ENCODE measurements at regions not wholly inside any gene's neighbourhood (a gene's known extent, or its start where the extent isn't known, plus 50 kb on each side); places are given as distances from the start of the nearest gene placed in this dataset.

DNA sequence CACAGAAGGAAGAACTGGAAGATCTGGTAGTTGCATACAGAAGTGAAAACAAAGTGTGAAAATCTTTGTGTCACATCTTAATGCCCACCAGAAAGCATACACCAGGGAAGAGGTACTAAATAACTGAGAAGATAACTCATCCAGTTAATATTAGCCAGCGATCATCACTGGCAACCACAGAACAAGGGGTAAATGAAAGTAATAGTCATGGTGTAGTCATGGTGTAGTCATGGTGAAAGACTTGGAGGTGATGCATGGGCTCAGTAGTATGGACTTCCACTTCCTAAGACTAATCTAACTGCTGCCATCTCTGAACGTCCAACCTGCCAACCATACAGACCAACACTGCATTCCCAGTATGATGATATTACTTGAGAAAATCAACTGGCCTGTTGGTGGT is 481.2 kb upstream of the NR5A2 start:
- POLR2A ChIA-PET (ENCODE audit: low non-redundant PET), result no interaction called here
- DNase-seq (ENCODE audit: low spot score), result no peak
- intact Hi-C loops (cut with micrococcal nuclease; ENCODE audit: unreplicated experiment), result no loop called here
- Histone ChIP-seq H3K36me3 (ENCODE audit: insufficient read depth, low read length, poor library complexity, severe bottlenecking) (no peaks in the 10 kb centered on the region), H3K4me3 (ENCODE audit: low read depth, low read length, poor library complexity, severe bottlenecking) (no peak overlapping the region), H3K4me1 (ENCODE audit: insufficient read depth, low read length, poor library complexity, severe bottlenecking) (peaks cover 22% of the 10 kb centered on the region), H3K9me3 (ENCODE audit: low read depth, low read length, poor library complexity, severe bottlenecking) (no peaks in the 10 kb centered on the region), H3K27me3 (replicated peaks; ENCODE audit: insufficient read depth, low read depth, low read length, poor library complexity) (no peaks in the 10 kb centered on the region), H3K27ac (ENCODE audit: low read depth, low read length, poor library complexity, severe bottlenecking) (no peak overlapping the region)
- CTCF ChIA-PET, result no interaction called here
- no TSS peak for BruUV-seq (replicated peaks)
- no peak for TF ChIP-seq EZH2 (IDR thresholded peaks at IDR 0.05; ENCODE audit: borderline replicate concordance, low read depth, low read length, poor library complexity, severe bottlenecking)
- TF ChIP-seq, protein P1, sequence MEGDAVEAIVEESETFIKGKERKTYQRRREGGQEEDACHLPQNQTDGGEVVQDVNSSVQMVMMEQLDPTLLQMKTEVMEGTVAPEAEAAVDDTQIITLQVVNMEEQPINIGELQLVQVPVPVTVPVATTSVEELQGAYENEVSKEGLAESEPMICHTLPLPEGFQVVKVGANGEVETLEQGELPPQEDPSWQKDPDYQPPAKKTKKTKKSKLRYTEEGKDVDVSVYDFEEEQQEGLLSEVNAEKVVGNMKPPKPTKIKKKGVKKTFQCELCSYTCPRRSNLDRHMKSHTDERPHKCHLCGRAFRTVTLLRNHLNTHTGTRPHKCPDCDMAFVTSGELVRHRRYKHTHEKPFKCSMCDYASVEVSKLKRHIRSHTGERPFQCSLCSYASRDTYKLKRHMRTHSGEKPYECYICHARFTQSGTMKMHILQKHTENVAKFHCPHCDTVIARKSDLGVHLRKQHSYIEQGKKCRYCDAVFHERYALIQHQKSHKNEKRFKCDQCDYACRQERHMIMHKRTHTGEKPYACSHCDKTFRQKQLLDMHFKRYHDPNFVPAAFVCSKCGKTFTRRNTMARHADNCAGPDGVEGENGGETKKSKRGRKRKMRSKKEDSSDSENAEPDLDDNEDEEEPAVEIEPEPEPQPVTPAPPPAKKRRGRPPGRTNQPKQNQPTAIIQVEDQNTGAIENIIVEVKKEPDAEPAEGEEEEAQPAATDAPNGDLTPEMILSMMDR (conservative IDR thresholded peaks at IDR 0.05; ENCODE audit: low read depth, low read length), result no peak

DNA sequence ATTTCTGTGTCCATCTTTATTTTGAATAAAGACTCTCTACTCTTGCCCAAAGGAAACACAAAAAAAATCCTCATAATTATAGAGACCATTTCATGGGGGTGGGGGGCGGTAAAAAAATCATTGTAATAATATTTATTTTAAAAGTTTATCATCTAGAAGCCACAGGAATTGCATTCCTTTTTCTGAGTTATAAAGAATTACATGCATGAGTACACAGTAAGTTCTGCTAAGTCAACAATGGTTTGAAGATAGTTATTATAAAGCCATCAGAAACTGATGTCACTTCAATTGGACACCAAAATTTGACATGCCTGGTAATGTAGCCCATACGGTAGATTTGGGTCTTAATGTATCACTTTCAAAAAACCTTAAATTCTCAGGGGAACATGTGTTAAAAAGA is 478.1 kb upstream of the NR5A2 start:
- no TSS peak for BruUV-seq (replicated peaks)
- ChIA-PET CTCF (interaction anchor here (1.2 kb wide), 1 partner anchor 385 kb away, joined by 8 read pairs; no protein-coding TSS in a partner anchor), POLR2A (ENCODE audit: low non-redundant PET) (no interaction called here)
- TF ChIP-seq, protein P1 (conservative IDR thresholded peaks at IDR 0.05; ENCODE audit: low read depth, low read length), result no peak
- peaks cover 33% of the 10 kb centered on the region for H3K4me1 ChIP-seq (ENCODE audit: insufficient read depth, low read length, poor library complexity, severe bottlenecking)
- DNase-seq (ENCODE audit: low spot score), result no peak
- no peak overlapping the region for H3K4me3 ChIP-seq (ENCODE audit: low read depth, low read length, poor library complexity, severe bottlenecking)
- H3K27ac ChIP-seq (ENCODE audit: low read depth, low read length, poor library complexity, severe bottlenecking), result peak overlapping the region; percentile 81
- intact Hi-C loops (cut with micrococcal nuclease; ENCODE audit: unreplicated experiment), result no loop called here
- H3K27me3 ChIP-seq (replicated peaks; ENCODE audit: insufficient read depth, low read depth, low read length, poor library complexity), result no peaks in the 10 kb centered on the region
- H3K36me3 ChIP-seq (ENCODE audit: insufficient read depth, low read length, poor library complexity, severe bottlenecking), result no peaks in the 10 kb centered on the region
- no peaks in the 10 kb centered on the region for H3K9me3 ChIP-seq (ENCODE audit: low read depth, low read length, poor library complexity, severe bottlenecking)

DNA sequence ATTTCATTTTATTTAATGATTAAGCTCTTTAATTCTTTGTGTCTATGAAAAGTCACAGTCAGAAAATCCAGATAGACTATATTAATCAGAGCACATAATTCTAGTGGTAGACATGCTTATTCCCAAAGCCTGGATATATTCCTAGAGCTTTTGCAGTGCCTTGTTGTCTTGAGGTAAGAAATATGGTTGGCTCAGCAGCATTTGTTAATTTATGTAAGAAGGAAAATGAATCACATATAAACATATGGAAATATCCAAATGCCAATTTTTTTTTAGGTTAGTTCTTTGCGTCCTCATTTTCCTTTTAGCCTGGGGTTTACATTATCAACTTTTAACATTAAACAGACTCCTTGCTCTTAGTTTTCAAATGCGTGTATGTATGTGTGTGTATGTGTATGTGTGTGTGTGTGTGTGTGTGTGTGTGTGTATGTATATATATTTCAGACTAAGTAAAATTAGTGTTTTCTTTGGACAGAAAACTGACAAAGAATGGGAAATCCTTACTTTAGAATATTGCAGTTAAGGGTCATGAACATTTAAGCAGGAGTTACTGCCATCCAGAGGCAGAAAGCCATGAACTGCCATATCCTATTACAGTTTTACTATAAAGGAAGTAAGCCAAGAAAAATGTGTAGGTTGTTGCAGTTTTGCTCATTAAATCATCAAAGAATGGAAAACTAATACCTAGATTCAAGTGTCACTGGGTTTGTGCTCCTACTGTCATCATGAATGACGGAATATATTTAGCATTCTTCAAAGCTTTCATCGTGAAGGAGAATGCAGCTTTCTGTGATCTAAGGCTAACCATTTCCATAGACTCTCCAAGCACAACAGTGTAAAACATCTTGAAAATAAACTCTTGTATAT is 477.1 kb upstream of the NR5A2 start:
- TSS peak; percentile 60 for BruUV-seq (replicated peaks)
- Histone ChIP-seq H3K27me3 (replicated peaks; ENCODE audit: insufficient read depth, low read depth, low read length, poor library complexity) (no peaks in the 10 kb centered on the region), H3K4me1 (ENCODE audit: insufficient read depth, low read length, poor library complexity, severe bottlenecking) (peaks cover 33% of the 10 kb centered on the region), H3K9me3 (ENCODE audit: low read depth, low read length, poor library complexity, severe bottlenecking) (no peaks in the 10 kb centered on the region), H3K36me3 (ENCODE audit: insufficient read depth, low read length, poor library complexity, severe bottlenecking) (no peaks in the 10 kb centered on the region), H3K27ac (ENCODE audit: low read depth, low read length, poor library complexity, severe bottlenecking) (peak overlapping the region; percentile 81), H3K4me3 (ENCODE audit: low read depth, low read length, poor library complexity, severe bottlenecking) (no peak overlapping the region)
- intact Hi-C loops (cut with micrococcal nuclease; ENCODE audit: unreplicated experiment), result loop anchor here (1.0 to 5.0 kb wide), 5 partner anchors 88 to 794 kb away; no protein-coding TSS in a partner anchor
- DNase-seq (ENCODE audit: low spot score), result peak; percentile 80
- TF ChIP-seq, protein P1 (conservative IDR thresholded peaks at IDR 0.05; ENCODE audit: low read depth, low read length), result peak; percentile 65
- TF ChIP-seq EZH2 (IDR thresholded peaks at IDR 0.05; ENCODE audit: borderline replicate concordance, low read depth, low read length, poor library complexity, severe bottlenecking), result no peak
- POLR2A ChIA-PET (ENCODE audit: low non-redundant PET), result no interaction called here
- CTCF ChIA-PET, result interaction anchor here (0.6 to 1.2 kb wide), 3 partner anchors 348 to 780 kb away, joined by 3 to 9 read pairs (median 8); no protein-coding TSS in a partner anchor

Data from A673 (cell line).